ENCODE measurements at regions not wholly inside any gene's neighbourhood (a gene's known extent, or its start where the extent isn't known, plus 50 kb on each side); places are given as distances from the start of the nearest gene placed in this dataset.

GRCh38 chr7:9283246-9283645 lies 849.8 kb downstream of the NXPH1 start:
- Histone ChIP-seq H3K27ac (ENCODE audit: insufficient read depth, low read length) (no peak overlapping the region), H3K9me3 (ENCODE audit: control insufficient read depth, insufficient read depth, low read length) (peaks cover 7% of the 10 kb centered on the region), H2AK9ac (replicated peaks; ENCODE audit: low read depth, low read length, poor library complexity) (no peak overlapping the region), H3K14ac (replicated peaks; ENCODE audit: low read depth, low read length) (no peak overlapping the region), H3K36me3 (ENCODE audit: control insufficient read depth, insufficient read depth, low read length) (no peaks in the 10 kb centered on the region), H3K9me1 (ENCODE audit: insufficient read depth, low read length) (no peaks in the 10 kb centered on the region), H3K4me2 (ENCODE audit: low read depth, low read length) (no peak overlapping the region), H3K4me3 (ENCODE audit: insufficient read depth, low read depth, low read length) (no peak overlapping the region), H4K8ac (ENCODE audit: low read depth in 2 of 2, low read length in 2 of 2) (no peak overlapping the region), H2BK120ac (ENCODE audit: low read depth, low read length) (no peak overlapping the region), H3K27me3 (ENCODE audit: control insufficient read depth, insufficient read depth, low read length) (no peaks in the 10 kb centered on the region), H4K20me1 (ENCODE audit: insufficient read depth, low read length) (no peaks in the 10 kb centered on the region), H3K4ac (ENCODE audit: low read depth, low read length) (no peak overlapping the region), H3K79me1 (ENCODE audit: low read depth in 1 of 2, low read length in 2 of 2) (no peaks in the 10 kb centered on the region), H2BK20ac (ENCODE audit: low read depth, low read length) (no peak overlapping the region), H4K91ac (ENCODE audit: insufficient read depth, low read depth, low read length) (no peak overlapping the region), H3K9ac (ENCODE audit: low read depth, low read length) (no peak overlapping the region), H3K56ac (ENCODE audit: extremely low read depth, insufficient read depth, low read length) (no peak overlapping the region), H3K18ac (ENCODE audit: low read depth, low read length) (no peak overlapping the region), H3K4me1 (ENCODE audit: control insufficient read depth, insufficient read depth, low read length) (no peaks in the 10 kb centered on the region), H3K23ac (ENCODE audit: low read depth, low read length) (no peak overlapping the region), H2BK15ac (ENCODE audit: low read depth, low read length) (no peak overlapping the region), H2AFZ (replicated peaks; ENCODE audit: low read length, poor library complexity) (no peak overlapping the region), H2AK5ac (ENCODE audit: low read depth, low read length) (no peak overlapping the region), H4K5ac (ENCODE audit: low read depth, low read length) (no peak overlapping the region), H2BK5ac (ENCODE audit: low read depth, low read length, poor library complexity, severe bottlenecking) (no peak overlapping the region)
- no peak for DNase-seq
- CTCF ChIA-PET = no interaction called here
- POLR2A ChIA-PET (ENCODE audit: unreplicated experiment) = no interaction called here
- no CpG with 5 or more reads among the region's 2 CpGs for WGBS, 2 experiments (ENCODE audit: extremely low coverage in 2 of 2, insufficient read length in 1 of 2)
- in situ Hi-C loops (cut with MboI; ENCODE audit: low sequenced_read_pairs) (no loop called here), dilution Hi-C loops (cut with HindIII; ENCODE audit: low sequenced_read_pairs, unreplicated experiment) (no loop called here), intact Hi-C loops (cut with micrococcal nuclease) (no loop called here)
- no peak for ATAC-seq (ENCODE audit: low read depth)
- no TSS peak for BruUV-seq (replicated peaks)
- TF ChIP-seq BHLHE40 (IDR thresholded peaks at IDR 0.05; ENCODE audit: low read depth, low read length) (no peak), CHD1 (IDR thresholded peaks at IDR 0.05; ENCODE audit: low read depth, low read length) (no peak), CTCF (conservative IDR thresholded peaks at IDR 0.05; ENCODE audit: low read depth, low read length) (no peak)

All from IMR-90 (cell line).